Bronchial epithelial cell (primary cell): ENCODE measurements at regions not wholly inside any gene's neighbourhood (a gene's known extent, or its start where the extent isn't known, plus 50 kb on each side); places are given as distances from the start of the nearest gene placed in this dataset.

Experiments
- DNase-seq: peaks from one replicate; pipeline ENCODE4 v3.0.0-alpha.2; 2010; ENCODE audit warnings: low read depth
- FAIRE-seq: peaks from 2 replicates; lab custom pipeline; 2011; peaks lifted over from hg19 to GRCh38; lab: Jason Lieb, UNC
- H3K27me3 ChIP-seq: 2 replicates; pipeline ENCODE4 v1.5.1; 2011; ENCODE audit warnings: low read length; ENCODE audit not compliant: control insufficient read depth, insufficient read depth
- H3K36me3 ChIP-seq: 2 replicates; pipeline ENCODE4 v1.5.1; 2011; ENCODE audit warnings: low read length; ENCODE audit not compliant: control insufficient read depth, insufficient read depth
- H3K4me3 ChIP-seq: 2 replicates; pipeline ENCODE4 v1.5.1; 2011; ENCODE audit warnings: mild to moderate bottlenecking, low read depth, low read length, control low read depth
- TF ChIP-seq, protein P1 (sequence below): IDR thresholded peaks from 2 replicates; pipeline ENCODE4 v1.5.1; 2011; ENCODE audit warnings: mild to moderate bottlenecking, moderate library complexity, low read length, control low read depth, inconsistent platforms; ENCODE audit not compliant: insufficient read depth, severe bottlenecking

DNA sequence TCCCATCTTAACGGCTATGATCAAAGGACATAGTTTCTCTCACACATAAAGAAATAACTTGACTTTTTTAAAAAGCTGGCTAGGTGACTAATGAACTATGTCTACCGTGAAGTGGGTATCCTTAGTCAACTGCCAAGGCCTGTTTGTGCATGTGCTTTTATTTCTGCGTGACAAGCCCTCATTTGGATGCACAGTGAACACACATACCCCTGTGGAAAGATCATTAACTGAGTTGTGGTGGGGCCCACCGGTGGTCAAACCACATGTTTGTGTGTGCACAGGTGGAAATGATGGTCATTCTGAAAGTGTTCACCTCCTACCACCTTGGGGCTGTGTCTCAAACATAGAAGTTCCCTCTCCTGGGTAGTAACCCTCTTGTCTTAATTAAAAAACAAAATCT, 256.1 kb upstream of the SALL1 start:
- DNase-seq, result peak; percentile 69

DNA sequence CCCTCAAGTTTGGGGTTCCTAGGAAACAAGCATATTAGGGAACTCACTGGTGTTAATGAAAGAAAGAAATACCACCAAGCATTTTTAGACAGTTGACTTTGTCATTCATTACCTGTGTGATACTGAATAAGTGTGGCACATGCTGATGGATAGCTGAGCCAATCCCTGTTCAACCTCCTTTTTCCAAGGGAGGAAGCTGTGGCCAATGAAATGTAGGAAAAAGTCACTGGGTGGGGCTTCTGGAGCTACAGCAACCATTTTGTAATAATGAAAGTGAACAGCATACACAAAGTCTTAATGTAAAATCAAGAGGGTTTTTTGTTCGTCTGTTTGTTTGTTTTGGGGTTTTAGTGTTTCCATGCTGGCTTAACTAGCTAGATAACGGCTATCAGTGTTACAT, 254.3 kb upstream of the SALL1 start:
- Histone ChIP-seq H3K36me3 (no peaks in the 10 kb centered on the region), H3K27me3 (no peaks in the 10 kb centered on the region), H3K4me3 (no peak overlapping the region)
- DNase-seq (no peak), FAIRE-seq (no peak)
- TF ChIP-seq, protein P1, sequence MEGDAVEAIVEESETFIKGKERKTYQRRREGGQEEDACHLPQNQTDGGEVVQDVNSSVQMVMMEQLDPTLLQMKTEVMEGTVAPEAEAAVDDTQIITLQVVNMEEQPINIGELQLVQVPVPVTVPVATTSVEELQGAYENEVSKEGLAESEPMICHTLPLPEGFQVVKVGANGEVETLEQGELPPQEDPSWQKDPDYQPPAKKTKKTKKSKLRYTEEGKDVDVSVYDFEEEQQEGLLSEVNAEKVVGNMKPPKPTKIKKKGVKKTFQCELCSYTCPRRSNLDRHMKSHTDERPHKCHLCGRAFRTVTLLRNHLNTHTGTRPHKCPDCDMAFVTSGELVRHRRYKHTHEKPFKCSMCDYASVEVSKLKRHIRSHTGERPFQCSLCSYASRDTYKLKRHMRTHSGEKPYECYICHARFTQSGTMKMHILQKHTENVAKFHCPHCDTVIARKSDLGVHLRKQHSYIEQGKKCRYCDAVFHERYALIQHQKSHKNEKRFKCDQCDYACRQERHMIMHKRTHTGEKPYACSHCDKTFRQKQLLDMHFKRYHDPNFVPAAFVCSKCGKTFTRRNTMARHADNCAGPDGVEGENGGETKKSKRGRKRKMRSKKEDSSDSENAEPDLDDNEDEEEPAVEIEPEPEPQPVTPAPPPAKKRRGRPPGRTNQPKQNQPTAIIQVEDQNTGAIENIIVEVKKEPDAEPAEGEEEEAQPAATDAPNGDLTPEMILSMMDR, result no peak

More for the DNA sequence above, 256.1 kb upstream of the SALL1 start:
- TF ChIP-seq, protein P1, result no peak
- Histone ChIP-seq H3K36me3 (no peaks in the 10 kb centered on the region), H3K27me3 (no peaks in the 10 kb centered on the region), H3K4me3 (no peak overlapping the region)
- no peak for FAIRE-seq

DNA sequence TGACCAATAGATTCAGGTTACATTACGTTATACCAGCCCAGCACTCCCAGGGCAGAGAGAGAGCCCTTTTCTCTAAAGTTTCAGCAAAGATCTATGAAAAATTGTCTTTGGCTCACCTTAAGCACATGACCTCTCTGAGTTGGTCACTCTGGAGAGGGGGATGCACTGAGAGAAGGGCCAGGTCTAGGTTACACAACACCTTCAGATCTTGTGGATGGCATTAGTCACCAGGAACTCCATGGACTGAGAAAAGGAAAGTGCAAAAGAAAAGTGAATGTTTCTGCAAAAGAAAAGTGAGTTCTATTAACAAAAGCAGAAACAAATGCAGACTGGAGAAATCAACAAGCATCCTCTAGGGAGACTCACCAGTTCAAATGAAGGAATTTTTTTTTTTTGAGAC, 253.3 kb upstream of the SALL1 start:
- H3K36me3 ChIP-seq, result no peaks in the 10 kb centered on the region
- DNase-seq (peak; percentile 21), FAIRE-seq (no peak)
- TF ChIP-seq, protein P1, result no peak
- H3K27me3 ChIP-seq, result no peaks in the 10 kb centered on the region
- H3K4me3 ChIP-seq, result no peak overlapping the region

DNA sequence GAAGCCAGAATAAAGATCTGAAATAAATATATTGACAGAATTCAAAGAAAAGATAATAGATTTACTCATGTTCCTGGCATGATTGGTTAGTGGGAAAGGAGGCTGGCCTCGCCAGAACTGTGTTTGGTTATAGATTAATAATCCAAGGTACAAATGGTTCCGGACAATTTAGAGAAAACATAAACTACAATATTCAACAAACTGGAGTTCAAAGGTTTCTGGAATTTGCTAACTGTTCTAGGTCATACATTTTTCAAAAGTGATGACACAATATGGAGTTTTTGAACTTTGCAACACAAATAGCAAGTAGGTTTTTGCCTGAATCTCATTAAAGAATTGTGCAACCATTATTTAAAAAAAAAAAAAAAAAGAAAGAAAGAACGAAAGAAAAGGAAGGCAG, 251.7 kb upstream of the SALL1 start:
- DNase-seq, result no peak
- no peak overlapping the region for H3K4me3 ChIP-seq
- H3K27me3 ChIP-seq, result no peaks in the 10 kb centered on the region
- H3K36me3 ChIP-seq, result no peaks in the 10 kb centered on the region
- TF ChIP-seq, protein P1, result no peak
- FAIRE-seq, result no peak

DNA sequence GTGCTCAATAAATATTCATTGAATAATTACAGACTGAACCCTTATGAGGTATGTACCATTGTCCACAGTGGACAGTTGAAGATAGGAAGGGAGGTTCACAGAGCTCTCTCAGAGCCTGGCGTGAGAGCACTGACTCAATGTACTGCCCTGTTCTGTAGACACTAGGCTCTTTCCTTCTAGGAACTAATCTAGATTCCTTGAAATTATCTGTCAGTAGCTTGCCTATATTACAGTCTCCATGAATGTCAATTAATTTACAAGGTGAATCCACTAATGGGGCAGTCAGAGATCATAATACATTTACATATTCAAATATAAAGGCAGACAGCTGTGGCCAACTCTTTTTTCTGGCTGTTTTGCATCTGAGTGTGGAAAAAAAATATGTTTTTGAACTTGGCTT, 251.2 kb upstream of the SALL1 start:
- no peak for FAIRE-seq

DNA sequence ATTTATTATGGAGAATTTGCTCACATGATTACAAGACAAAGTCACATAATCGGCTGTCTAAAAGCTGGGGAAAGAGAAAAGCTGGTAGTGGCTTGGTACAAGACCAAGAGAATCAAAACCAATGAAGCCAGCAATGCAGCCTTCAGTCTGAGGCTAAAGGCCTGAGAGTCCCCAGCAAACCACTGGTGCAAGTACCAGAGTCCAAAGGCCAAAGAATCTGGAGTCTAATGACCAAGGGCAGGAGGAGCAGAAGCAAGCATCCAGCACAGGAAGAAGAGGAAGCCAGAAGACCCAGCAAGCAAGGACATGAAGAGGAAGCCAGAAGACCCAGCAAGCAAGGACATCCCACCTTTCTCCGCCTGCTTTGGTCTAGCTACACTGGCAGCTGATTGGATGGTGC, 250.6 kb upstream of the SALL1 start:
- no peak for DNase-seq
- no peaks in the 10 kb centered on the region for H3K27me3 ChIP-seq
- FAIRE-seq, result no peak
- TF ChIP-seq, protein P1, result no peak
- H3K36me3 ChIP-seq, result no peaks in the 10 kb centered on the region
- H3K4me3 ChIP-seq, result no peak overlapping the region

More for the DNA sequence above, 251.2 kb upstream of the SALL1 start:
- Histone ChIP-seq H3K36me3 (no peaks in the 10 kb centered on the region), H3K4me3 (no peak overlapping the region), H3K27me3 (no peaks in the 10 kb centered on the region)
- no peak for DNase-seq
- TF ChIP-seq, protein P1, result no peak
